RPMI7951 (cell line): ENCODE measurements at regions not wholly inside any gene's neighbourhood (a gene's known extent, or its start where the extent isn't known, plus 50 kb on each side); places are given as distances from the start of the nearest gene placed in this dataset.

Experiments used
- DNase-seq: peaks from one replicate; pipeline ENCODE4 v3.0.0-alpha.2; 2012; ENCODE audit warnings: low read depth

DNA sequence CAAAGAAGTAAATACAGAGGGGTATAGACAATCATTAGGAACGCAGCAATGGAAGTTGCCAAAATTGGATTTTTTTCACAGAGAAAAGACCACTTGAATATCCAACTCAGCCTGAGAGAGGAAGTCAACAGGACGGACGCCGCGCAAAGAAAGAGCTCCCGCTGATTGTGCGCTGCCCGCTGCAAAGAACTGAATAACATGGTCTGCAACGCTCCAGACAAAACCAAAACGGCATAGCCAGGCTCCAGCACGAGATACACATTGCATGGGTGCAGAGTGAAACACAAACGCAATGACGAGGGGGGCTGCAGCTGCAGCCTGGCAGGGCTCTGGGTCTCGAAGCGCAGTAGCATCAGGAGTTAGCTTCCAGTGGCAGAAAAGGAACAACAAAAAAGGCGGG lies 113.9 kb upstream of the MGMT start:
- DNase-seq, result no peak

DNA sequence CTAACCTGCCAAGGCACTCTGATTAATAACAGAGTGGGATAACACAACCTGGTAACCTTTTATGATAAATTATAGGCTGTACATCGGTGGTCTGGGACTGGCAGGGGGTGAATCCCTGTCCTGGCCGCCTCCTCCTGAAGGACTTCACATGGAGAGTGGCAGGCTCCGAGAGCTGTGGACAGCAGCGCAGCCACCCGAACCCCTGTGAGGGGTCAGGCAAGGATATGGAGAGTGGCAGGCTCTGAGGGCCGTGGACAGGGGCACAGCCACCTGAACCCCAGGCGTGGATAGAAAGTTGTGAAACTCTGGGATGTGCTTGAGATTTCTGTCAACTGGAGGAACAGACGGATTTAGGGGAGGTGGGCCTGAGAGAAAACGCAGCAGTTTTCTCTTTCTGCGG lies 107.0 kb upstream of the MGMT start:
- DNase-seq, result no peak

DNA sequence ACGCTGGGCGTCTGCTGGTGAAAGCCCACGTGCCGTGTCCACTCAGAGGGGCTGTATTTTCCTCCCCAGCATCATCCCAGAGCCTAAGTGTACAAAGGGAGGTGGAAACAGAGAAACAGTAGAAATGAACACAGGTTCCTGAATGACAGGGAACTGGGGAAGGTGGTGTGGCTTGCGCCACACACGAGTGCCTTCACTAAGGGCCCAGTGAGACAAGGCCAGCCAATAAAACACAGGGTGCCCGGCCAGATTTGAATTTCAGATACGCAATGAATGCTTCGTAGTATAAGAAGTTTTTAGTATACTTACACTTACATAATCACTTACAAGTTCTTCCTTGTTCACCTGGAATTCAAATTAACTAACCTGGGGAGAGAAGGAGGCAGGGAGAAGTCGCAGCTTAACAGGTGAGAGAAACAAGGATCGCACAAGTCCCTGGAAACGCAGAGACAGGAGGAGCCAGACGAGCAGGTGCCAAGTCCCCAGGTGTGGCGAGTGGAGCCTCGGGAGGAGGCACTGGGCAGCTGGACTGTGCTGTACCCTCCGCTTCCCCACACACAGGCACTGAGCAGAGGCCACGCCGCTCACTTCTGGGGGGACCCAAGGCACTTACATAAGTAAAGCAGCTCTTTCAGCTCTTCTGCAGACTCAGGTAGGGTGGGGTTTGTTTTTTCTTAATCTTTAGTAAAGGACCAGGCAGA lies 105.2 kb upstream of the MGMT start:
- DNase-seq, result no peak

DNA sequence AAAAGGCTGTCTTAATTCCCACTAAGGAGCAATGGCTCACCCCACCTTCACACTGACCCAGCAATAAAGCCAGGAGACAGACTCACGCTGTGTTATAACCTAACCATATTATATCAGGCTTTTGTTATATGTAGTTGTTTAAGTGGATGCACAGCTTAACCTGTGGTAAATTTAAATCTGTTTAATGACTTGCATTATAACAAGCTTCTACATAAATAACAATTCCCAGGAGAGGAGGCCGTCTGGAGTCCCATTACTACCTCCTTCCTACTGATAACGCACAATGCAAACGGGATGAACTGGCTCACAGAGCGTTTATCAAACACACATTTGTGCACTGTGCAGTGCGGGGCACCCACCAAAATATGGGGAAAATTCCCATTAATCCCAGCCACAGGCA lies 102.1 kb upstream of the MGMT start:
- DNase-seq, result no peak

DNA sequence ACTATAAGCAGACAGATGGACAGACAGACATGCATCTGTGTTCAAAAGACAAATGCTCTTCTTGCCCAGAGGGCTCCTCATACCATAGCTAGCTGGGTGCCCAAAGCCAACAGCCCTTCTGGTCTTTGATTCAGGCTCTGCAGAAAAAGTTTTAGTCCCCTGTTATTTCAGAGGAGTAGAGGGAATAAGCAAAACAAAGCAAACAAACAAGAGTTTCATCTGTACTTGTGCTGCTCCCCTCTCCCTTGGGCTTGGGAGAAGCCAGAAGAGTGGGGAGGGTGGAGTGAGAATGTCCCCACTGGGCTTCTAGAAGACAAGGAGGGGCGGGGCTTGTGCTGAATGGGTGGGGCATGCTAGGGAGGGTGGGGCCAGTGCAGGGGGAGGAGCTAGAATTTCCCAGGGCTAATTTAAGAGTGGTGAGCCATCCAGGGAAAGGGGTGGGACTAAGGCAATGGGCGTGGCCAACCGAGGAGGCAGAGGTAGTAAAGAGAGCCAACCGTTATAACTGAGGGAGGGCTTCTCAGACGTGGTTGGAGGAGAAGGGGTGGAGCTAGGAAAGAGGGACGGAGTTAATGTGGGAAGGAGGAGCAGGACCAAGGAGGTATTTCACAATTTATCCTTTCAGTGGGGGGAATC lies 101.2 kb upstream of the MGMT start:
- DNase-seq, result no peak

DNA sequence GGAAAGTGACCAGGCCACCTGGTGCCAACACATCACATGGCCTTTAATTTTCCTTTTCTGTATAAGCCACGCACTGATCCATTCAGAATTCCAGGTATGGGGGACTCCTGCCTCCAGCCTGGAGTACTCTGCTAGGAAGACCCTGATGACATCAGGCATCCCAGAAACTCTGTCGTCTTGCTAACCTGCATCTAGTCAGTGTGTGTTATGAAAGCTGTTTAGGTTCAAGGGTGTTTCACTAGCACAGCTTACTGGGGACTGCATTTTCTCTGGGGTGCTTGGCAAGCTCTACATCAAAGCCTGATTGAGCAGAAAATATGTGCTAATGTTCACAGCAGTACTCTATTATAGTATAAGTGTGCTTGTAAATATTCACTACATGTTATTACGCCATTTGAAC lies 100.6 kb upstream of the MGMT start:
- no peak for DNase-seq

DNA sequence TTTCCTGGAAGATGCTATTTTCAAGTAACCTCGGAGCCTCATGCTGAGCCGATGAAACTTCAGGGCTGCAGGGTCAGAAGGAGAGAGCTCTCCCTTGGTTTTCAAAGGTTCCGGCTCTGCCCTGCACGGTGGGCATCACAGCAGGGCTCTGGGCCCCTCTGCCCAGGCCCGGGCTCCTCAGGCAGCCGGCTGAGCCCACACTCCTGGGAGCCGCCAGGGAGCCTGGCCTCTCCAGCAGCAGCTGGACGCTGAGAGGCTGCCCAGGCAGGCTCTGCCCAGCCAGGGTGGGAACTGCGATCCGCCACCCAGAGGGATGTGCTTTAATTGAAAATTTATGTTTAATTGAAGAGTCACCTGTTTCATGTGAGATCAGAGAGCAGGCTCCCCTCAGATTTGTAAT lies 97.5 kb upstream of the MGMT start:
- DNase-seq, result no peak

DNA sequence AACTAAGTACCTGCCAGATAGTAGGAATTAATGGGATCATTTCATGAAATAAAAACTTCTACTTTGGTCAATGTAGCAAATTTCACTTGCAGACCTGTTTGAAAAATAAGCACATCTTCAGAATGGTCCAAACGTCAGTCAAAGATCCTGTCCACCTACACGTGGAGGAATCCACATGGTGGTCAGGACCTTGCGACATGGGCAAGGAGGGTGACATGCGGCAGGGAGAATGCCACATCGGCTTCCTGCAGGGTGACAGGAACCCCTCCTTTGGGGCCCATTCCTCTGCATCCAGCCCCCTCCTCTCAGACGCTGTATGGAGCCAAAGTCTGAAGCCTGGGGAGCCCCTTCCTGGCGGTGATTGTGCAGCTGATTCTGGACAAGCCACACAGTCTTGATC lies 95.5 kb upstream of the MGMT start:
- DNase-seq, result no peak

DNA sequence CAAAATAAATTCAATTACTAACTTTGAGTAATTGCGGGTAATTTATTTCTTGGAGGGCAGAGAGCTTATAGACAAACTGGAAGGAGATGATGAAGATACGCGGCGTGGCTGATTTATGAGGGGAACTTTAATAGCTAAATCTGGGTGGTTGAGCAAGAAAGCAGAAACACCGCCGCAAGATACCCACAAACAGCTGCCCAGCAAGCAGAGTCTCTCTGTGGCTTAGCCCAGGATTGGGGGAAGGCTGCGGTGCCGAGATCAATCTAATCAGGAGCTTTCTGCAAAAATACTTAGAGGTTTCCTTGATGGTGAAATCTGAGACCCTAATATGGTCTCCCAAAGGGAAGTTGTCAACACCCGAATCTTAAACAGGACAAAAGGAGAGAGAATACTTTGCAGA lies 94.9 kb upstream of the MGMT start:
- DNase-seq, result no peak

DNA sequence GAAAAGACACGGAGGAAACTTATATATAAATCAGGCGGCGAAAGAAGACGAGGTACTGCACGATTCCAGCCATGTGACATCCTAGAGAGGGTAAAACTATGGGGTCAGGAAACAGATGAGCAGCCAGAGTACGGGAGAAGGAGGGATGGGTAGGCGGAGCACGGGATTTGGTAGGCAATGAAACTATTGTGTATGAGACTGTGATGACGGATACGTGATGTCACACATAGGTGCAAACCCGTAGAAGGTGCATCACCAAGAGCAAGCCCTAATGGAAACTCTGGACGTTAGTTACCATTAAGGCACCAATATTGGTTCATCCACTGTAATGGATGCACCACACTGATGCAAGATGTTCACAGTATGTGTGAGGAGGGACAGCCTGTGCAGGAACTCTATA lies 93.8 kb upstream of the MGMT start:
- DNase-seq, result no peak

DNA sequence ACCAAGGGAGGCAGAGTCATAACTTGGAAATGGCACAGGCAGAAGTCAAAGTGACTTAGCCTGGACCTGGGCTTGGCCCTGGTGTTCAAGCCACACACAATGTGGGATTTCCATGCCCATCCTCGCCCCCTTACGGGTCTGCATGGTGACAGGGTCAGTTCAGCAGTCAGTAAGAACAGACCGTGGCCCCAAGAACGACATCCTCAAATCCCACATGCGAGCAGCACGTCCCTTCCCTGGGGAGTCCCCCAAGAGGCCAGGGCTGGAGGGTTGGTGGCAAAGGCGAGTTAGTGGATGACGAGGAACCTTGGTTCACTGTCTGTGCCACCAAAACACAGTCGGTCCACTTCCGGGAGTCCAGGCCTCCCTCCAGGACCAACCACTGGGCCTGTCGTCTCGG lies 93.3 kb upstream of the MGMT start:
- no peak for DNase-seq

DNA sequence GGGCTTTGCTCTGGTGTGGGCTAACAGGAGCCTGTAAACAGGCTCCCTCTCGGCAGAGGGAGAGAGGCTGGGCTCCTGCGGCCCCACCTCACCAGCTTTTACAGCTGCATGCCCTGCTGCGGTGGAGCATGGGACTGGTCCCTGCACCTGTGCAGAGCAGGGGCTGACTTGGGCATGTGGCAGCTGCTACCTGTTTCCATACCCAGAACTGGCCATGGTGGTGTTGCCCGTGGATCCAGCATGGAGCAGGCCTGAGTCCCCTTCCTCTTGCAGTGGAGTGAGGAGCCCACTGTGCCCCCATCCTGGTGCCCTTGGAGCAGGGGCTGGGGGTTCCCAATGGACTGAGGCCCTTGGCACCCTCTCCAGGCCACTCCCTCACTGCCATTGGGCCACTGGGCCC lies 91.9 kb upstream of the MGMT start:
- DNase-seq, result no peak

DNA sequence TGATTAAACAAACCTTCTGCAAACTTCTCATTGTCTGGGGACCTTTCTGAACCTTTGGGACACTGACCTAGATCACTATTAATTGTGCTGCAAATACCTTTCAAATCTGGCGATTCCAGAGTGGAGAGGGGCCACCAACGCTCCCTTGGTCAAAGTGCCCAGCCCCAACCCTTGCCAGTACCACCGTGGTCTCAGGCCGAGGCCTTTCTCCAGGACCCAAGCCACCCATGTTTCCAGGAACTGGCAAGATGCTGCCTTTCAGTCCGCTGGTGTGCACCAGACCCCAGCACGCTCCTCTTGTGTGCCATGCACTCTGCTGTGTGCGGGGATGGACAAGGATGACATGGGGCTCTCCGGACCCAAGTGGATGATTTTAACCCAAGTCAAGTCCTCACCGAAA lies 91.1 kb upstream of the MGMT start:
- no peak for DNase-seq

DNA sequence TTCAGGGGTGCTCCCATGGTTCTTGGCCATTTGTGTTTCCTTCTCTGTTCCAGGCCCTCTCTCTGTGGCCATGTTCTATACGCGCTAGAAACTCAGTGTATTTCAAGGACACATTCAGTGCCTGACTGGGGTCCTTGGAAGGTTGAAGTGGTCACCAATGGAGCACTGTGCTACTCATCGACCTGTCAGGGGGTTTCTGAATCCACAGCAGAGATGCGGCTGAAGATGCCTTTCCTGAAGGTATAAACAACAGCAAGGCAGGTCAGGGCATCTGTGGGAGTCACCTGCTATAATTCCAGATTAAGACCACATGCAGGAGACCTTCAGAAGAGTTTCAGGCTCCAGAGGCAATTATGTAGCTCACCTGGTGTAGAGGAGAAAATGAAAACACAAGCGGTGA lies 86.8 kb upstream of the MGMT start:
- no peak for DNase-seq

DNA sequence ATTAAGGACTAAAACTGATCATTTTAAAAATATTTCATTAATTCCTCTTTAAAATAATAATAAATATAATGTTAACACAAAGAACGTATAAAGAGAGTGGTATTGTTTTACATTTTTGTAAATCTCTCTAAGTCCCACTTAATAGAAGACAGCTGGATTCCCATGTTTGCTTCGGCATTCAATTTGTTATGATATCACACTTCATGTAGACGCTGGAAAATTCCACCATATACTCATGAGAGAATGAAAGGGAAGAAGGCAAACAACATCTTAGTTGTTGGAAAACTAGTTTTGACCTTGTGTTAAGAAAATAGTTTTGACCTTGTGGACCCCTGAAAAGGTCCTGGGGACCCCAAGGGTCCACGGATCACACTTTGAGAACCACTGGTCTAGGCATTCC lies 85.3 kb upstream of the MGMT start:
- DNase-seq, result no peak

DNA sequence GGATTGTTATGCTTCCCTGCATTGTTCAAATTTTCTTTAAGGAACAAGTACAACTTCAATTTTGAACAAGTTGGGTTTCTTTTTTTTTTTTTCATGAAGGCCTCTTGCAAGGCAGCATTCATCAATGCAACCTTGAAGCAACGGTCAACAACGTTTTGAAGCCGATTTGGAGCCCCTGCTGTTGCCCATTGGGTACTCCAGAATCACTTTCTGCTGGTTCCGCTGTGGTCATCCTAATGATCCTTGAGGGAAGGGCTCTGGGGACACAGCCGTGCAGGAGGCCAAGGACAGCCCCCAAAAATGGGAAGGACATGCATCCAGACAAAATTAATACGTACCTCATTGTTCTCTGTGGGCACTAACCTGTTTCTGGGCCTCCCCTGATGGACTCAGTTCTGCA lies 84.6 kb upstream of the MGMT start:
- no peak for DNase-seq

DNA sequence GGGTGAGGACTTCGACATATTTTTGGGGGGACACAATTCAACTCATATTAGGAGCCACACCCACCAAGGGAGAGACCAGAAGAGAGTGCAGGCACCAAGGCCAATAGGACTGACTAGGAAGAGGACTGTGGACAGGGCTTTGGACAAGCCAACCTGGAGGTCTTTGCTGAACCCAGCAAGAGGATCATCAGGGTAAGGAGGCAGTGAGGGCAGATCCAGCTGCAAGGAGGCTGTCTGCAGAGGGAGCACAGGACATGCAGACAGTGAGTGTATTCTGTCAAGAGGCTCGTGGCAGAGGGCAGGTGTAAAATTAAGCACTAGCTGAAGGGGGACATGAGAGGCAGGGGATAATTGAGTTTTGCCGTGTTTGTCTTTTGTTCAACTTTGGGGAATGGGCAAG lies 83.4 kb upstream of the MGMT start:
- DNase-seq, result no peak

DNA sequence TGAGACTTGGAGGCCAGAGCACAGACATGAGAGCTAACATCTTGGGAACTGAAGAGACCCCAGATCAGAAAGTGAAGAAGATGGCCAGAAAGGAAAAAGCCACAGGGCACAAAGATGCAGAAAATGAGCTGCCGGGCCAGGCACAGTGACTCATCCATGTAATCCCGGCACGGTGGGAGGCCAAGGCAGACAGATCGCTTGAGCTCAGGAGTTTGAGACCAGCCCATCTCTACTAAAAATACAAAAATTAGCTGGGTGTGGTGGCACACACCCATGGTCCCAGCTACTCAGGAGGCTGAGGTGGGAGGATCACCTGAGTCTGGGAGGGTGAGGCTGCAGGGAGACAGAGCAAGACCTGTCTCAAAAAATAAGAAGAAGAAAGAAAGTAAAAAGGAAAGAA lies 81.4 kb upstream of the MGMT start:
- DNase-seq, result no peak

DNA sequence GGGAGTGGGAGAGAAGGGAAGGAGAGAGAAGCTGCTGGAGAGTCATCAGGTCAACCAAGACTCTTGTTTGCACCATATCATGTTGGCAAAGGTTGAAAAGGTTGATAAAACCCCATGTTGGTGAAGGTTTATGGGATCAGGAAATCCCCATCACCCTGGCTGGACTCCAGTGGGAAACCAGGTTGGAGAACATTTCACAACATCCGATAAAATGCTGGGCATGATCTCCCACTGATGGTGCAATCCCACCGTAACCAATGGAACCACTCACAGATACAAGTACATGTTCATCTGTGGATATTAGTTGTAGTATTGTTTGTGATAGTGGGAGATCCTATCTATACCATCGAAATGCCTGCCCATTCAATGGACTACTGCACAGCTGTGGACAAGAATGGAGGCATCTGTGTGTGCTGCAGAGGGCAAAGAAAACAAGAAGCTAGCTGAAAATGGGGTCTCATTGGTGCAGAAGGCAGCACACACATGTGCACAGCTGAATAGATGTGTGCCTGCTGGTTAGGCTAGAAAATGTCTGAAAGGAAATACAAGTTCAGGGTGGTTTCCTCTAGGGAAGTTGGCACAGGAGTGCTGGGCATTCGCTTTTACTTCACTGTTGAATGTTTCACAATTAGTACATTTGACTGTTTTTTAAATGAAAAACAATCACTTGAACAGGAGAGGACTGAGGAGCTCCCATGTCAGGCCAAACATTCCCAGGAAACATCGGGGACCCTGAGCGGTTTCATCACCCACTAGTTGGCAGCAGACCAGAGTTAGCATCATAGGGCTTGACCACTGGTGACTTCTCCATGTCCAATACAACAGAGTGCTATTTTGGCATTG lies 80.4 kb upstream of the MGMT start:
- no peak for DNase-seq

DNA sequence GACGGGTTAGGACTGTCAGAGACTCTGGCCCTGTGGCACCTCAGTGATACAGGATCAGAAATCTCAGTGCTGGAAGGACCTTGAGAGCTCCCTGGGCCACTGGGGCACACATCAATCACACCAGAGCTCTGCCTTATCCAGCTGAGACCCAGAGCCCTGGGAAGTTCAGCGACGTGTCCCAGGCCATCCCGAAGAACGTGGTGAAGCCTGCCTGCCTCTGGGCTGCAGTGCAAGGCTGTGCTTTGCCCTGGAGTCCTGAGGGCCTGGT lies 79.8 kb upstream of the MGMT start:
- no peak for DNase-seq

DNA sequence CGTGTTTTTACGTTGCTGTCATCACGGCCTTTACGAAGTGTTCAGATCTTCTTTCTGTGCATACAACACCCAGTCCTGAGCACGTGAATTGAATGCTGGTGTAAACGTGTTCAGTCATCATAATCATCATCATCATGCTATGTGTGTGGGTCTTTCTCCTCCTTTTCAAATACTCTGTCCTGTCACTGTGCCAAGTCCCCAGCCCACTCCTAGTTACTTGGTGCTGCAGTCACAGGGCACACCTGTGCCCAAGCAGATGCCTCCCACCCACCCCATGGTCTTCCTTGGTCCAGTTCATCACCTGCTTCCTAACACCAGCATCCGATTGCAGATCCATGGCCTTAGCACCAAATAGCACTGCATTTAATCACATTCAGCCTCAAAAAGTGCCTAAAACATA lies 78.6 kb upstream of the MGMT start:
- no peak for DNase-seq

DNA sequence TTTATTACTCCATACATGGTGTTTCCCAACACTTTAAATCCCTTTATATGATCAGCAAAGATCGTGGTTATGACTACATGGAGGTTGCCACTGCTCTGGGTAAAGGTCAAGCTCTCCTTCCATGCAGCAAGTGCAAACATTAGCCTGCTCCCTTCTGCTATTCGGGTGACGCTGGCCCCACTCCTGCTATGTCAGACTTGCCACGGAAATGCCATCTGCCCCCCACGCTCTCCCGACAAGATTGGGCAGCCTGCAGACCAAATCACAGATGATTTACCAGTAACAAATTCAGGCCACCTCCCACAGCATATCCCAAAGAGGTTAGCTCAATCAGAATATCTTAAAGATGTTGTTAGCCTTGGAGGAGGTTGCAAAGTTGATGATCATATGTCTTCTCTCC lies 77.8 kb upstream of the MGMT start:
- no peak for DNase-seq

DNA sequence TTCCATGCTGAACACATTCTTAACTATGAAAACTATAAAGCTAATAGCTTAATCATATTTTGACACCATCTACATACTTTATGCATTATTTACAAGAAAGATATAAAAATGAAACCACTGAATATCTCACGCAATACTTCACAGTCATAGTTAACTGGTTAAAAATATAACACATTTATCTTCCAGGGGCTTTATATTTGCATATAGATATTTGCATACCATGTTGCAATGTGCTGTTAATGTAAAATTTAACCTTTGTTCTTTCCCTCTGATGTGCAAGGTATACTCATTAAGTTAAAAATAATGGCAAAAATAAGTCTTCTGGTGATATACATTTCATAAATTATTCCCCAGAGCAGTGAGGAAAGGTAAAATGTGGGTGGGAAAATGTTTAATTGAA lies 76.9 kb upstream of the MGMT start:
- no peak for DNase-seq

DNA sequence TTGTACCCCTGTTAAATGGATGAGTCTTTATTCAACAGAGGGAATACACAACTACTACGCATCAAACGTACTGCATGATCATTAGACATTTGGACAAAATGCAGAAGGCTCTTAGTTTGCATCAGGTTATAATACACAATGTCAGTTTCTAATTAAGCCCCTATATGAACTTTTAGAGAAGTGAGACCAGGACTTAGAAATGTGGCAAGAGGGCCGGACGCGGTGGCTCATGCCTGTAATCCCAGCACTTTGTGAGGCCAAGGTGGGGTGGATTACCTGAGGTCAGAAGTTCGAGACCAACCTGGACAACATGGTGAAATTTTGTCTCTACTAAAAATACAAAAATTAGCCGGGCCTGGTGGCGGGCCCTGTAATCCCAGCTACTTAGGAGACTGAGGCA lies 76.3 kb upstream of the MGMT start:
- DNase-seq, result no peak
